HCT116 (cell line): ENCODE measurements at regions not wholly inside any gene's neighbourhood (a gene's known extent, or its start where the extent isn't known, plus 50 kb on each side); places are given as distances from the start of the nearest gene placed in this dataset.

Experiments used
- ATAC-seq: fragments of 200-7000 bp; cut with Tn5 transposase; 2 replicates; pipeline ENCODE4 v1.9.1; 2020; ENCODE audit warnings: mild to moderate bottlenecking, moderate library complexity
- BruUV-seq: library from RNA; stranded (reverse); fragments of 400-500 nt; replicated peaks from 2 replicates; lab custom pipeline; 2021; lab: Mats Ljungman, UMichigan
- CTCF ChIA-PET: fragments of 300-600 bp; sonication (Branson Sonifier 250); formaldehyde crosslinking; loops from one replicate; lab custom pipeline; 2021; ENCODE audit warnings: antibody characterized with exemption; lab: Charles Lee
- POLR2A ChIA-PET: fragments of 300-600, 350-600 bp; sonication (Branson Sonifier 250); formaldehyde crosslinking; loops from one replicate; lab custom pipeline; 2021; ENCODE audit warnings: antibody characterized with exemption; lab: Charles Lee
- RAD21 ChIA-PET, 2 experiments: fragments of 300-600 bp; sonication (Branson Sonifier 250); formaldehyde crosslinking; loops; one replicate each; lab custom pipeline; 2023; ENCODE audit warnings: low total read pairs in 2 of 2; ENCODE audit not compliant: uncharacterized antibody in 2 of 2, unreplicated experiment in 2 of 2, low non-redundant PET in 1 of 2; lab: Charles Lee
- DNase-seq: peaks from one replicate; pipeline ENCODE4 v3.0.0-alpha.2; 2010; ENCODE audit warnings: low read depth, low spot score
- H2AFZ ChIP-seq: fragments of 200-600 bp; shearing (Covaris generic), sonication (generic); 2 replicates; pipeline ENCODE4 v1.6.1; 2017; ENCODE audit warnings: low read depth, mixed run types, mixed read lengths, antibody characterized with exemption, low read length; ENCODE audit not compliant: poor library complexity, severe bottlenecking
- H3K27ac ChIP-seq: 2 replicates; pipeline ENCODE4 v1.5.1; 2012; ENCODE audit warnings: low read depth, low read length
- H3K27me3 ChIP-seq: fragments of 200-600 bp; sonication (generic); 2 replicates; pipeline ENCODE4 v1.6.1; 2016; ENCODE audit warnings: mixed run types, low read length, mixed read lengths; ENCODE audit not compliant: insufficient read depth
- H3K36me3 ChIP-seq, 2 experiments: fragments of 200-500 bp in 1 of 2; fragments of 200-600 bp in 1 of 2; sonication (Bioruptor generic) in 1 of 2; sonication (generic) in 1 of 2; 2 replicates each; pipeline versions ENCODE4 v1.5.1 to v1.6.1; 2014 to 2016; ENCODE audit warnings: low read length in 2 of 2, inconsistent platforms in 1 of 2, mixed read lengths in 1 of 2, mixed run types in 1 of 2; ENCODE audit not compliant: insufficient read depth in 2 of 2, control insufficient read depth in 1 of 2
- H3K4me1 ChIP-seq, 2 experiments: fragments of 200-600 bp in 1 of 2; sonication (generic) in 1 of 2; 2 replicates each; pipeline versions ENCODE4 v1.5.1 to v1.6.1; 2012 to 2017; ENCODE audit warnings: low read length in 2 of 2, inconsistent platforms in 1 of 2, mild to moderate bottlenecking in 1 of 2, mixed read lengths in 1 of 2, mixed run types in 1 of 2, moderate library complexity in 1 of 2; ENCODE audit not compliant: insufficient read depth in 2 of 2, control insufficient read depth in 1 of 2
- H3K4me2 ChIP-seq: fragments of 200-600 bp; sonication (generic); 2 replicates; pipeline ENCODE4 v1.6.1; 2017; ENCODE audit warnings: mixed run types, low read length, mixed read lengths
- H3K4me3 ChIP-seq, 2 experiments: fragments of 200-600 bp in 1 of 2; sonication (generic) in 1 of 2; replicated peaks in 1 of 2; 2 replicates each; pipeline ENCODE4 v1.5.1; 2011 to 2016; ENCODE audit warnings: low read length in 2 of 2, control low read depth in 1 of 2, low read depth in 1 of 2, mild to moderate bottlenecking in 1 of 2, mixed read lengths in 1 of 2, mixed run types in 1 of 2
- H3K79me2 ChIP-seq: fragments of 200-600 bp; sonication (generic); 2 replicates; pipeline ENCODE4 v1.6.1; 2017; ENCODE audit warnings: mild to moderate bottlenecking, mixed run types, low read length, moderate library complexity, mixed read lengths; ENCODE audit not compliant: insufficient read depth
- H3K9ac ChIP-seq: fragments of 200-600 bp; sonication (generic); 2 replicates; pipeline ENCODE4 v1.6.1; 2016; ENCODE audit warnings: low read length, mixed read lengths
- H3K9me2 ChIP-seq: fragments of 200-600 bp; sonication (generic), shearing (Covaris generic); 2 replicates; pipeline ENCODE4 v1.6.1; 2017; ENCODE audit warnings: mixed run types, mild to moderate bottlenecking, moderate library complexity; ENCODE audit not compliant: insufficient read depth
- H3K9me3 ChIP-seq, 2 experiments: fragments of 200-500 bp in 1 of 2; fragments of 200-600 bp in 1 of 2; sonication (Bioruptor generic) in 1 of 2; sonication (generic) in 1 of 2; 2 replicates each; pipeline ENCODE4 v1.6.1; 2014 to 2017; ENCODE audit warnings: low read length in 2 of 2, mixed read lengths in 2 of 2, inconsistent platforms in 1 of 2, low read depth in 1 of 2, mild to moderate bottlenecking in 1 of 2, mixed run types in 1 of 2, moderate library complexity in 1 of 2; ENCODE audit not compliant: control insufficient read depth in 1 of 2, insufficient read depth in 1 of 2
- H4K20me1 ChIP-seq: fragments of 200-600 bp; sonication (generic), shearing (Covaris generic); 2 replicates; pipeline ENCODE4 v1.6.1; 2017; ENCODE audit warnings: mixed run types, mild to moderate bottlenecking, moderate library complexity; ENCODE audit not compliant: insufficient read depth
- ATF3 ChIP-seq: IDR thresholded peaks from 2 replicates; pipeline ENCODE4 v1.6.1; 2012
- CBX3 ChIP-seq: IDR thresholded peaks from 2 replicates; pipeline ENCODE4 v1.6.1; 2012; ENCODE audit warnings: low read depth
- EGR1 ChIP-seq: IDR thresholded peaks from 2 replicates; pipeline ENCODE4 v1.6.1; 2012; ENCODE audit warnings: low read depth
- EZH2phosphoT487 ChIP-seq: fragments of 200-600 bp; IDR thresholded peaks from 2 replicates; pipeline ENCODE4 v1.6.1; 2018; ENCODE audit warnings: antibody characterized with exemption, borderline replicate concordance
- FOSL1 ChIP-seq: IDR thresholded peaks from 2 replicates; pipeline ENCODE4 v1.6.1; 2012; ENCODE audit warnings: low read depth
- JUND ChIP-seq: IDR thresholded peaks from 2 replicates; pipeline ENCODE4 v1.6.1; 2012
- MAX ChIP-seq: IDR thresholded peaks from 2 replicates; pipeline ENCODE4 v1.6.1; 2012
- POLR2AphosphoS5 ChIP-seq: IDR thresholded peaks from 2 replicates; pipeline ENCODE4 v1.6.1; 2011; ENCODE audit warnings: mild to moderate bottlenecking, low read depth, low read length, moderate library complexity
- RAD21 ChIP-seq: IDR thresholded peaks from 2 replicates; pipeline ENCODE4 v1.6.1; 2012; ENCODE audit warnings: low read depth, mild to moderate bottlenecking
- REST ChIP-seq: IDR thresholded peaks from 2 replicates; pipeline ENCODE4 v1.6.1; 2012; ENCODE audit warnings: low read depth
- SIN3A ChIP-seq: IDR thresholded peaks from 2 replicates; pipeline ENCODE4 v1.6.1; 2012; ENCODE audit warnings: low read depth
- SP1 ChIP-seq: IDR thresholded peaks from 2 replicates; pipeline ENCODE4 v1.6.1; 2012; ENCODE audit warnings: low read depth
- TCF7L2 ChIP-seq: IDR thresholded peaks from 2 replicates; pipeline ENCODE4 v1.7.0; 2011; ENCODE audit warnings: borderline replicate concordance, inconsistent platforms; ENCODE audit not compliant: insufficient read depth, insufficient read length; ENCODE audit errors: extremely low read depth
- YY1 ChIP-seq: IDR thresholded peaks from 2 replicates; pipeline ENCODE4 v1.6.1; 2011; ENCODE audit warnings: low read length, low read depth, moderate library complexity, mild to moderate bottlenecking; ENCODE audit not compliant: insufficient replicate concordance; ENCODE audit errors: extremely low read depth
- ZBTB33 ChIP-seq: IDR thresholded peaks from 2 replicates; pipeline ENCODE4 v1.6.1; 2011; ENCODE audit warnings: mild to moderate bottlenecking, low read length, moderate library complexity; ENCODE audit not compliant: insufficient replicate concordance; ENCODE audit errors: extremely low read depth
- ZNF274 ChIP-seq: fragments of 200-500 bp; sonication (Bioruptor generic); IDR thresholded peaks from 2 replicates; pipeline ENCODE4 v1.6.1; 2014; ENCODE audit warnings: mild to moderate bottlenecking, low read depth, low read length, inconsistent platforms
- intact Hi-C: fragments of 100-400 bp; cut with micrococcal nuclease; formaldehyde crosslinking; loops from 2 replicates; pipeline ENCODE4 v1.10.0; 2022

- no peak for TF ChIP-seq CBX3
- TF ChIP-seq RAD21, result no peak
- no peak for TF ChIP-seq SP1
- TF ChIP-seq, all 23 proteins: peak for 0
- RAD21 ChIA-PET, result no interaction called here
- BruUV-seq, result no TSS peak
- H3K9me2 ChIP-seq, result no peaks in the 10 kb centered on the region
- H3K27ac ChIP-seq, result no peak overlapping the region
- no peaks in the 10 kb centered on the region for H3K79me2 ChIP-seq
- H3K27me3 ChIP-seq, result no peaks in the 10 kb centered on the region
- POLR2A ChIA-PET, result no interaction called here
- H3K36me3 ChIP-seq, result no peaks in the 10 kb centered on the region
- no peak overlapping the region for H3K4me3 ChIP-seq
- no peaks in the 10 kb centered on the region for H4K20me1 ChIP-seq
- no peak overlapping the region for H3K9ac ChIP-seq
- CTCF ChIA-PET, result no interaction called here
- no peak overlapping the region for H2AFZ ChIP-seq
- DNase-seq (no peak), ATAC-seq (no peak)
- H3K4me2 ChIP-seq, result no peak overlapping the region
- intact Hi-C loops, result no loop called here
- peaks cover 0 to 13% of the 10 kb centered on the region in 2 experiments; a peak in 2 of 4 replicates for H3K9me3 ChIP-seq
- H3K4me1 ChIP-seq, result no peaks in the 10 kb centered on the region
Observed at GRCh38 chr1:238264951-238265350, 374.2 kb upstream of the ZP4 start.

GRCh38 chr1:238258510-238258909, 367.8 kb upstream of the ZP4 start:
- no peak for DNase-seq
- ChIA-PET RAD21 (no interaction called here), POLR2A (no interaction called here), CTCF (no interaction called here)
- Histone ChIP-seq H3K9me3 (peaks cover 0 to 20% of the 10 kb centered on the region in 2 experiments; a peak in 2 of 4 replicates), H3K4me1 (no peaks in the 10 kb centered on the region), H3K4me3 (no peak overlapping the region), H2AFZ (no peak overlapping the region), H3K9ac (no peak overlapping the region), H3K36me3 (no peaks in the 10 kb centered on the region), H3K27me3 (no peaks in the 10 kb centered on the region), H3K27ac (no peak overlapping the region), H3K79me2 (no peaks in the 10 kb centered on the region), H3K4me2 (no peak overlapping the region), H4K20me1 (no peaks in the 10 kb centered on the region), H3K9me2 (no peaks in the 10 kb centered on the region)
- no peak for ATAC-seq
- intact Hi-C loops, result no loop called here
- no TSS peak for BruUV-seq
- TF ChIP-seq ZNF274 (no peak), ZBTB33 (no peak), SP1 (no peak), TCF7L2 (no peak), SIN3A (no peak), JUND (no peak), EZH2phosphoT487 (no peak), YY1 (no peak), ATF3 (no peak), POLR2AphosphoS5 (no peak), REST (no peak), FOSL1 (no peak), EGR1 (no peak), MAX (no peak)
